CD1c-positive myeloid dendritic cell (primary cell): ENCODE measurements at regions not wholly inside any gene's neighbourhood (a gene's known extent, or its start where the extent isn't known, plus 50 kb on each side); places are given as distances from the start of the nearest gene placed in this dataset.

Experiments
- DNase-seq: peaks from one replicate; pipeline ENCODE4 v3.0.0-alpha.2; 2016; ENCODE audit errors: extremely low spot score

DNA sequence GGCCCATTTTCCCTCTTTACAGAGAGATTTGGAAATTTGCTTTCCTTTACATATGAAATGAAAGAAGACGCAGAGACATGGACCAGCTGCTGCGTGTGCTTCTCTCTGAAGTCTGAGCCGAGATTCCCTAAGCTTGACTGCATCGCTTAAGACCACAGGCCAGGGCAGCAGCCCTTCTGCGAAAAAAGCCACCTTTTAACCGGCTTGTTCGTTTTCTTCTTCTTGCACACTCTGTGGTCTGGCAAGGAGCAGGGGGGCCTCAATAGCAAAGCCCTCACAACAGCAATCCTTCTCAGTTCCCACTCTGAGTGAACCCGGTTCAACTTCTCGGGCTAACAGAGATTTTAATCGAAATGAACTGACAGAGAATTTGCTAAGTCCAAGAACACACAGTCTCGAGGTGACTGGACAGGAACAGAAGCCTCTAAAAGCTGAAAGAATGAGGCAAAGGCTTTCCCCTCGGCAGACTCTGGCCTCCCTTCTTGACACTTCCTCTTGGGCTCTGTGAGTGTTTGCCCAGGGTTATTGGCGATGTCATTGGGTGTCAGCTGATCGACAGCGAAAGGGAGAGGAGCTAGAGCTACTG is 512.9 kb upstream of the KLF4 start:
- peak; percentile 45 for DNase-seq

DNA sequence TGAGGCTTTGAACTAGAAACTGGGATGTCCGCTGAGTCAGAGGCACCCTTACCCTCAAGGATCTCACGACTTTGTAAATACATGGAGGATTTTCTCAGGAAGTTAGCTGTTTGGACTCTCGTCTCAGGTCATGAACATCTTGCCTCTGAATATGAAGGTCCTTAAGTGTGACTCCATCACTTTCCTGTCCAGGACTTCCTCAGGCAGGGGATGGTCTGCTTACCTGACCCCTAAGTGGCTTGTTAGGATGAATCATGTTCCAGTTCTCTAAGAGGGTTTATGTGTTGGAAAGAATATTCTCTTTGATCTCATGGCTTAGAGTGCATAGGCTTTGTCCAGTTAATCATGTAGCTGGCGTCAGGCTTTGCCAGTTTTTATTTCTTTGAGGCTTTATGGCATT is 511.7 kb upstream of the KLF4 start:
- DNase-seq, result no peak

DNA sequence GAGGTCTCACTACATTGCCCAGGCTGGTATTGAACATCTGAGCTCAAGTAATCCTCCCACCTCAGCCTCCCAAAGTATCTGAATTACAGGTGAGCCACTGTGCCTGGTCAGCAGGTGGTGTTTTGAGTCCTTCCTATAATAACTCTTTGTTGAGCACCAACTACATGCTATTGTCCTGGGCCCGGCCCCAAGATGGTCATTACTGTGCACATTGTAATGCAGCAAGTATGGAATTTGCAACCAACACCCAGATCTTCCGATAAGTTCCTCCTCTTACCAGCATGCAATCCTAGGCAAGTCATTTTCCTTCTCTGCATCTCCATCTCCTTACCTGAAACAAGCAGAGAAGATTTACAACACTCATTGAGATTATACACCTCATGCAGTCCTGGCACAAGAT is 510.3 kb upstream of the KLF4 start:
- no peak for DNase-seq

DNA sequence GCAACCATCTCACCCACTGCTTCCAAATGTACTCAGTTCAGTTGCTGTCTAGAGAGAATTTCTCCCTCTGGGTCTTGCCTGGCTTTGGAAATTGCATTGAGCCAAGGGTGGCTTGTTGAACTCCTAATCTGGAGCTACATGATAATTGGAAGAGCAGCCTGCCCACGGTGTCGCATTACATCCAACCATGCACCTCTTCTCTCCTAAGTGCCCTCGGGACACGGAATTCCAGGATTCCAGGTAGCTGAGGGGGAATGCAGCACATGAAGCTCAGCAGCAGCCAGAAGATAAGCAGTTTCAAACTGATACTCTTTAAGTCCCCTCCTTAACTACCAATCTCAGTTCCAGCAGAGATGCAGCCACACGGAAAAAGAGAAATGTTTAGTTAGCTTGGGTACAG is 509.4 kb upstream of the KLF4 start:
- no peak for DNase-seq

DNA sequence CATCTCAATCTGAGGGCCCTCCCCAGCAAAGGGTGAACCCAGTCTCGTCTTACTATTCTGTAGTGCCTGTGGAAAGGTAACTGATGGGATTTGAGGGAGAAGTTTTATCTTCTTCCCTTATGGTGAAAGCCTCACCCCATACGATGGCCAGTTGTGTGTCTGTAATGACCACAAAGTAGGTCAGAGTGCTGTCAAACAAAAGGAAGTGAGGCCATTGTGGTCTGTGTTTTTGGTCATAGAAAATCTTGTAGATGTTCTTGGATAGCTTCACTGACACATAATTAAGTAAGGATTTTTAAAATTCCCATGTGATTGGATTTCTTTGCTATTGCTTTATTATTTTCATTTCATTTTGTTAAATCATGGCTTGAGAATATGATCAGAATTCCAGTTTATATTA is 505.1 kb upstream of the KLF4 start:
- DNase-seq, result peak; percentile 48

DNA sequence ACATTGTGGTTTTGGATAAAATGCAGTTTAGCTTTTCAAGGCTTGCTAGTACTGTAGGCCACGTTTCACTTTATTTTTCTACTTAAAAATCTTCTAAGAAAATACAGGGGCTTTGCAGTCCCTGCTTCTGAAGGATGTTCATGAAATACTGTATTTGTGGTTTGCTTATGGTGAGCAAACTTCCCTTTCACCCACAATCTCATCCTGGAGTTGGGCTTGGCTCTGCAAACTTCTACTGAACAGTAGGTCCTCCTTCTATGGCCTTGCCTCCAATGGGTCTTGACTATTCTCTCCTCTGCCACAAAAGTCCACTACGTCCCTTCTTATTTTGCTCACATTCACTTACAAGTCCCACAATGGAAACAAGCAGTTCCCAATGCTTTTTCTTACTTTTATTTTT is 502.7 kb upstream of the KLF4 start:
- peak; percentile 48 for DNase-seq

DNA sequence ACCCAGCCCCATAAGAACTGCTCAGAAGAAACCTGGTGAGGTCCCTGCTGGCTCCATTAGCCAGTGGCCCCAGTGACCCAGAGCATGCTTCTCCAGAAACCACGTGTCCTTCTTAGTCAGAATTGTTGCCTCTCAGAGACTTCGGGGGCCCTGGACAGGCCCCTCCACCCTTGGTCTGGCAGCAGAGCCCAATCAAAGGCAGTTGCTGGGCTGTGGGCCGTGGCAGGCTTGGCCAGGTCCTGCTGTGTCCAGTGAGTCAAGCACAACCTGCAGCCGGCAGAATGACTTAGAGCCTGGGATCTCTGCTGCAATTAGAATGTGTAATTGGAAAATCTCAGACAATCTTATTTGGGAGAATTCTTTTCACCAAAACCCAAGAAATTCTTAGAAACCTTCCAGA is 502.0 kb upstream of the KLF4 start:
- DNase-seq, result no peak

DNA sequence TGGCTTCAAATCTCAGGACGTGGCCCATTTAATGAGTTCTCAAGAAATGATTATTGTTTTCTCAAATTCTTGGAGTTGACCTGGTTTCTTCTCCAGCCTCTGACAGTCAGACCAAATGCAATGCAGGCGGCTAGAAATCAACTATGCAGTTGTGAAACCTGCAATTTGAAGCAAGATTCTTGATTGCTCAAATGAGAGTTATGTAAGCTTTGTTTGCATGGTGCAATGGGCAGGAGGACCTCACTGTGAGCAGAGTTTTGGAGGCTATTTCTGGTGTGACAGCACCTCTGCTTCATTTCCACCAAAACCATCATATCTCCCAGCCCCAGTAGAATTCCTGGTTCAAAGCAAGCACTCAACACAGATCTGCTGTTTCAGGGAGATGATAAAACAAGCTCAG is 500.0 kb upstream of the KLF4 start:
- peak; percentile 79 for DNase-seq

DNA sequence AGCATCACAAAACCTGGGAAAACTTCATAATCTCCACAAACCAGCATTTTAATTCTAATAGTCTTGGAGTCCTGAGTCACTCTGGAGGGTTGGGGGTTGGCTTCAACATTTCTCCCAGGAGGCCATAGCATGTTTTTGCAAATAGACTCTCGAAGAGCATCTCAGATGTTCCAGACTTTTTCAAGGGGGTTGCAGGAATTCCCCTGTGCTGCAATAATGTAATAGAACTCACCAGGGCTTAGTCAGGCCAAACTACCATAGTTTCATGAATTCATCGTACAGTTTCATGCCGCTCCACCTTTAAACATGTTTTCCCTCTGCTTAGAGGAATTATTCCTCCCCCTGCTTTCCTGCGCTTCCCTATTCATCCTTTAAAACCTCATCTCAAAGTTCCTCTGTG is 499.5 kb upstream of the KLF4 start:
- no peak for DNase-seq

DNA sequence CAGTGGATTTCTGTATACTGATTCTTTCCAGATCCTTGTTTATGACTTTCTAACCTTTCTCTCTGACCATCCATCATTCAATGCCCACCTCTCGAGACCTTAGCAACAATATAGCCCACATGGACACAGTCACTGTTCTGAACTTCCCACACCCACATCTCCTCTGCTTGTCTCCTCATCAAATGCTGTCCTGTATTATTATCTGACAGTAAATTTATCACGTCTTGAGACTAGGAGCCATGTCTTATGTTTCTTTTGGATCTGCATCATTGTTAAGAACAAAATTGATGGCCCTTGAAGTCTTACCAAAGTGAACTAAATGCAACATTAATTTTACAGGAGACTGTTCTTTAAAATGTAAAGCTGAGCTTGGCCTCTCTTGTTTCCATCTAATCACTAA is 495.4 kb upstream of the KLF4 start:
- no peak for DNase-seq

DNA sequence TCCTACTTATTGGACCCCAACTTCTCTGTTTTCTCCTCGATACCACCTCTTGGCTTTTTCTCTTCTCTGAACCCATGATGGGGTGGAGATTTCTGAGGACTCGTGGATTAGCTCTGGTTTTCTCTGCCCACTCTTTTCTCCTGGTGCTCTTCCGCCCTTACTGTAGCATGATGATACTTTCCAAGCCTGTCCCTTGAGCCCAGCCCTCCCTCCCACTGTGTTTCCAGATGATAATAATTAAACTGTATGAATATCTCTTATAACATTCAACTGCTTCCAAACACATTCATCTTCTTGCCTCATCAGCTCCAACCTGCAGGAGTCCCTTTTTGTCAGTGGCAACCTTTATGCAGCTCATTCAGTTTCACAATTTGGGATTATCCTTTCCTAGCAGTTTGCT is 494.2 kb upstream of the KLF4 start:
- no peak for DNase-seq

DNA sequence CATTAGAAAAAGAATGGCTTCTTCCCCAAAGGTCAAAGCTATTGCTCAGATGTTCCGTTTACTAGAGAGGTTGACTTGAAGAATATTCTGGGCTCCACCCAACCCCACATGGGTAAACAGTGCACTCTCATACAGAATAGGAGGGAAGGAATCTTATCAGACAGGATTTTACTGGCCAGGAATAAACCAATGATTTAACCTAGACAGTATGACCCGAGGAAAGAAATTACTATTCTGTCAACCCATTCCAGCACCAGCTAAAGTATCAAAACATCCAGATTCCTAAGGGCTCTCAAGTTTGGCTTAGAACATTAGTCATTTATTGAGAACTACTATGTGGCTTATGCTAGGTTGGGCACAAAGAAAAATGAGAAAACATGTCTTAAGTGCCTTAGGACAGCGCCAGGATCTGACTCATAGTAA is 493.6 kb upstream of the KLF4 start:
- no peak for DNase-seq

DNA sequence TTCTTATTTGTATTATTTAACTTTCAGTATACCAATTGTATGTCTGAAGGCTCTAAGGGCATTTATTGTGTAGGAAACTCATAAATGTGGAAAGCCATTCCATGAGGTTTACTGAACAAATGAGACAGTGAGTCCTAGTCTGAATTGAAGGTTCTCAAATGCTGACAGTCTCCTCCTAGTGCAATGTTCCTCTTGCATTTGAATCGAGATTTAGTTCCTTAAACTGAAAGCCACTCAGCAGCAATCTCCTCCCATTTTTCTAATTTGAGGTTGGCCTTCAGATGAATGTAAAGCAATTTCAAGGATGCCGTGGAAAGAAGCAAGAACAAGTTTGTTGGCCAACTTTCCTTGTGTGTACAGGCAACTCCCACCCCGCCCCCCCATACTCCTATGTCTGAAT is 493.2 kb upstream of the KLF4 start:
- DNase-seq, result peak; percentile 67

DNA sequence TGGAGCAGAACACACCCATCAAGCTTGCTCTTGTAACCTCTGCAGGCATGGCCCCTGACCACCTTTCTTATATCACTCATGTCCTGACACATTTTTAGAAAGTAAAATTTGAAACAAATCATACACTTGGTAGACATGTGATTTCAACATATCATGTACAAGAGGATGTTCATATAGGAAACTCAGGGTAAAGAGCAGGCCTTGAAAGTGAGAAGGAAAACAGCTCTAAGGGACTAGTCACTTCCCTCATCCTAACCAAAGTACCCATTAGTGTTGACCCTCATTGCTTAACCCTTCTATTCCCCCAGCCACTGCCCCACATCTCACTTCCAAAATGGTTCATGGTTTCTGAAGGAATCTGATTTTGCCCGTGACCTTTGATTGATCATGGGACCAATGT is 492.4 kb upstream of the KLF4 start:
- peak; percentile 27 for DNase-seq

DNA sequence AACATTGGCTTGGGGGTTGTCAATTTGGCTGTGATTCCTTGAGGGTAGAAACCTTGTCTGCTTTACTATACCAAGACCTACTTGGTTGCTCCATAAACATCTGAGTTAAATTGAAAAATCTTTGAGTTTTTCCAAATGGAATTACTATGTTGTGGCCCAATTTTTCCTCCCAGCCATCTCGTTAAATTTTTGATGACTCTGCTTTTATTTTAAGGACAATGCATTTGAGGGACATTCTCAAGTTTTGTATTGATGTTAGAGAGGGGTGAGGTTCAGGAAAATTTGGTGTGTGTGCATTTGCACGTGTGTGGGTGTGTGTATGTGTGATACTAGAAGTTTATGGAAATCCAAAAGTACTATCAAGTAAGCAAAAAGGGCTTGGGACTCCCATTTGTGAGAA is 491.4 kb upstream of the KLF4 start:
- no peak for DNase-seq

DNA sequence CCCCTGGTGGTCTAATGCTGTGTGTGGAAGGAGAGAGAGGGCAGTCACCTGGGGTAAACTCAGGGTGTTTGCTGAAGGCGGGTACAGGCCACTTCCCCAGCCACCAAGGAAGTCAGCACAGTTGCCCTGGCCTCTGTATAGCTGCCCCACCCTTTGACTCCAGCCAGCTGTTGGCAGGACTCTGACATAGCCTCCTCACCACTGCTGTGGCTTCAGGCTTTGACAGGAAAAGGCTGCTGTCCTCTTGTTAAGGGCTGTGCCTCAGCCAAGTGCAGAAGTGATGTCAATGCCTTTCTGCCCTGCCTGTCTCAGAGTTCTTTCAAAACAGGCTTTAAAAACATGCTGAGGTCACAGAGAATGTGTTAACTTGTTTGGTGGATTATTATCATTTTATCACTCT is 487.2 kb upstream of the KLF4 start:
- DNase-seq, result peak; percentile 39

DNA sequence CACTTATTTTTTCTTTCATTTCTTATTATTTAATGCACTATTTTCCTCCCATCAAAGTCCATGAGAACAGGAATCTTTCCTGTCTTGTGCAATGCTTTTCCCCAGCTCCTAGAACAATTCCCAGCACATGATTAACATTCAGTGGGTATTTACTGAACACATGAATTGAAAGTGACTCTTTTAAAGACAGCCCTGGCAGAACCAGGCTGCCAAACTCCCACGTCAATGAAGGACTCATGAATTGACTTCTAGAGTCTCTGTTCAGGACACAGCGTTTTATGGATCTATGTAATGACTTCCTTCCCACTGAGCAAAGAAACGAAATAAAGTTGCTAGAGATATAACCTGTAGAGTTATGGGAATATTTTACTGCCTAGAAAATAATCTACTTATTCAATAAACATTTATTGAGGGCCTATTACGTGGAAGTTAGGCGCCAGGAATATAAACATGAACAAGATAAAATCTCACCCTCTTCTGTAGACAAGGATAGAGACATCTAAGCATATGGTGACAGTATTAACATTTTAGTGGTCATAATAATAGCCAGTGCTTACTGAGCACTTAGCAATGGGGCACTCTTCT is 485.9 kb upstream of the KLF4 start:
- no peak for DNase-seq

DNA sequence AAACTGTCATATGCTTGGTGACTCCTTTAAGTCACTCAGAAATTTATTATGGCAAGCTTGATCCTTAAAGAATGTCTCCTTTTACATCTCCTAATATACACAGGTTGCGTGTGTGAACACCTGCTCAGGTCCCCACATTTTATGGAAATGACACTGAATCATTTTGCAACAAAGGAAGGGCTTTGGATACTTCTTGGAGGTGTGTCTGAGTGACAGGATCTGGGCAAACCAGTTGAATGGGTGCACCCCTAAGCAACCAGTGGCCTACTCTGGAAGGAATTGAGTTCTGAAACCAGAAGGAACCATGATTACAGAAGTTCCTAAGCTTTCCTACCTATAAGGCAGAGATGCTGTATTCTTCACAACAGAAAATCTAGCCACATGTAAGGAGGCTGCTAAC is 483.9 kb upstream of the KLF4 start:
- no peak for DNase-seq

DNA sequence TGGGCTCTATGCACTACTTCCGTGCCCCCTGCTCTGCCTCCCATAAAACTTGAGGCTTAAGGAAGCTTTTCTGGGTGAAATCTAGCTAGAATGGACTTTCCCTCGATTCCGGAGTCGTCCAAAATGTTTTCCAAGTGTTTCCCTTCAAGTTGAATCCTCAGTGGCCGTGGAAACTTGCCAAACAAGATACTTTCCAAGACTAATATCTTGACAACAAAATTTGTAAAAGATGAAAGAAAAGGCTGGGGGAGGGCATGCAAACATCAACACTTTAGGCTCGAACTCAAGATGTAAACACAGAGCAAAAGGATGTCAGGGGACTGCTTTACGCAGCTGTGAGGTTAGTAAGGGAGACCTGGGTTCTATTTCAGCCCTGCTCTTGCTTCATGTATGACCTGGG is 482.8 kb upstream of the KLF4 start:
- DNase-seq, result no peak

DNA sequence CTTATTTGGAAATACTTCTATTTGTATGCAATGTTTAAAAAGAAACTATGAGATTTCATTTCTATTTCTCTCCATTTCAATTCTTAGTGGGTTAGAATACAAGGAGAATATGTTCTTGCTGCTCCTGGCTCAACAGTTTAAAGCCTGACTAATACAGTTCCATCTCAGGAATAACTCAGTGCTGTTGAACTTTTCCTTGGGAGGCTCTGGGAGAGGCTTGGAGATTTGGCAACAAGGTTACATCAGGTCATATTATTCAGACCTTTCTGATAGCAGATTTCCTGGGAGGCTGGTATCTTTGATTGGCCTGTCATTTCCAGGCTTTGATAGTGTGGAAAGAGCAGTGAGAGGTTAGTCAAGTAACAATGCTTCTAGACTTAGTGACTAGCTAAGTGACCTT is 481.7 kb upstream of the KLF4 start:
- DNase-seq, result no peak

DNA sequence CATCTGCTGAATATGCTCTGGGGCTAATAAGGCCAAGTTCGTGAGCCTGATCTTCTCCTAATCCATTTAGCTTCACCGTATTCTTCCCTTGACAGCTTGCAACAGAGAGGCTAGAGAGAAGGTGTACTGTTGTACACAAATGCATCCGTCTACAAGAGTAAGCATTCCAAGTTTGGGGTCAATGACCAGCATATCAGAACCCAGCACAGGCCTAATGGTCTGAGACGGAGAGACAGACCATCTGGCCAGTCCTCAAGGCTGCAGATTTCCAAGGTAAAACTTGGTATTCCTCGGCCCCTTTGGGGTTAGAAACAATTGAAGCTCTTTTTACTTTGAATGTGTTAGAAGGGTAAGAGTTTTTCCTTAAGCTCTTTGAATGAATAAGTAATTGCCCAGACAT is 481.2 kb upstream of the KLF4 start:
- DNase-seq, result no peak

DNA sequence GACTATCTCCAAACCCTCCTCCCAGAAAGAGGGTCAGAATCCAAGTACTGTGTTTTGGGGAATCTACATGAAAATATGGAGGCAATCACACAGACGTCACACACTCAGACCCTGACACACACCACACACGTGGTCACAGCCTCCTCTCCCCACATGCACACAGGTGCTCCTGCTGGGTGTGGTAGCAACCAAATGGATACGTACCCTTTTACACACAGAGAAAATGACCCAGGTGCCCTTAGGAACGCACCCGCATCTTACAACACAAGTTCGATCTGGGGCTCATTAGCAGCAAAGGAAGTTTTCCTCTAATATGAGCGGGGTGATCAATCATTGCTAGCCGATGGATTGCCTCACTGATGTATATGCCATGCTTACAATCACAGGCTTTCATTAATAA is 480.2 kb upstream of the KLF4 start:
- no peak for DNase-seq

DNA sequence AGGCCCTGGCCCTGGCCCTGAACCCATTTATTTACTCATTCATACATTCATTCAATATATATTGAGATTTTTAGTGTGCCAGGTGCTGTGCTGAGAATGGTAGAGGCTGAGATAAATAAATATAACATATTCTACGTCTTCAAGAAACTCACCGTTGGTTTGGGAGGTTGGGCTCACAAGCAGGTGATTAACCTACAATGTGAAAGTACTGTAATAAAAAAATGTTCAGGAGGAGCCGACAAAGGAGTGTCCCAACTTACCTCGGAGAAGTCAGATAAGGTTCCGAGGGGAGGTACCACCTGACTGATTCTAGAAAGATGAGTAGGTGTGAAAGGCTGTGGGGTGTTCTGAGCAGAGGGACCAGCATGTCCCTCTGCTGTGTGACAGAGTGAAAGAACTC is 479.6 kb upstream of the KLF4 start:
- DNase-seq, result no peak

DNA sequence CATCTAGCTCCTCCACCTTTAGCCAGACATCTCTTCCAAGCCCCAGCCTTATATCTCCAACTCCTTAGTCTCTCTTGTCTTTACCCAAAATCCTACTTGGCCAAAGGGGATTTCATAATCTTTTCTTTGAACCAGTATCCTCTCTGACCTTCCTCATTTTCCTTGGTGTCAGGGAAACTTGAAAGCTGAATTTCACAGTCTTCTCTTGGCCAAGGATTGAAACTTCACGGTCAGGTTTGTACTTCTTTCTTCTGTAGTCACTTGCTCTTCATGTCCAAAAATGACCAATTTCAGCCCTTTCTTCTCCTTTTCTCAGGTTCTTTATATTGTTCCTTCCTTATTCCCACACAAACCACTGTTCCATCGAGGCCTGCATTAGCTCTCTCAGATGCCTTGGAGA is 473.7 kb upstream of the KLF4 start:
- peak; percentile 64 for DNase-seq
